ENCODE measurements at regions not wholly inside any gene's neighbourhood (a gene's known extent, or its start where the extent isn't known, plus 50 kb on each side); places are given as distances from the start of the nearest gene placed in this dataset.
"Not testable (repeated sequence)": the region's sequence is repeated elsewhere in the genome, so short reads cannot be mapped to it uniquely, and the experiment has no call there.

GRCh38 chr12:115811045-115811444 lies 466.4 kb downstream of the MED13L start:
- DNase-seq (ENCODE audit: low read depth in 2 of 2): no peak

DNA sequence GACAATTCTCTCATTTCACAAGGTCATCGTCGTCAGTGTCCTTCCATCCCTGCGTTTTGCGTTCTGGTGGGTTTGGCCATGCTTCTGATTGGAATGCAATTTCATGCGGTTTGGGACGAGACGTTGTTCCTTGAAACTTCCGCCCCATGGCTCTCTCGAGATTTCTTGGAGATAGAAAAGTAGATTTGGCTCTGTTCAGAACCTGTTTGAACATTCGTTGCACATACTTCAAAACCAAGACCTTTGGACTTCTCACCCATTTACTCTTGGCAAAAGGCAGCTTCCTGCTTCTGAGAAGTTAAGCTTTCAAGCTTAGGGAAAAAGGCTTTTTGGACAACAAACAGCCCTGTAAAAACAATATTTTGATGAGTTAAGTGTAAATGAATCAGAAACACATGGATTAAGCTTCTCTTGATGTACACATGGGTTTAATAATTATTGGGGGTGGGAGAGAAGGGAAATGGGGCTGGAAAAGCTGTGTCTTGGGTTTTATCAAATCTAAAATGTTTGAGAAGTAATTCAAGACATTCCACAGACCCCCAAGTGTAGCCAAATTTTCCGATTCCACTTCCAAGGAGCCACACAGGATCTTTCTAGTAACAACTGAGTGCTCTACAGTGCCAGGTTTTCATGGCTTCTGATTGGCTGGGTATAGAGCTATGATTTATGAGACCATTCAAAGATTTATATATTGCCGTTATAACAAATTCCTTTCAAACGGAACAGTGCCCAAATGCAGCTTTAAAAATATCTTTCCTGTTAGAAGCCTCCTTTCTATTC lies 467.2 kb downstream of the MED13L start:
- no peak for DNase-seq (ENCODE audit: low read depth in 2 of 2)

- DNase-seq (ENCODE audit: low read depth in 2 of 2): no peak
Measured at GRCh38 chr12:115806000-115806399, 471.5 kb downstream of the MED13L start.

- DNase-seq (ENCODE audit: low read depth in 2 of 2): no peak
Measured at GRCh38 chr12:115802767-115803166, 474.7 kb downstream of the MED13L start.

GRCh38 chr12:115801871-115802270 lies 475.6 kb downstream of the MED13L start:
- no peak for DNase-seq (ENCODE audit: low read depth in 2 of 2)

- no peak for DNase-seq (ENCODE audit: low read depth in 2 of 2)
Measured at GRCh38 chr12:115799610-115800009, 477.9 kb downstream of the MED13L start.

DNA sequence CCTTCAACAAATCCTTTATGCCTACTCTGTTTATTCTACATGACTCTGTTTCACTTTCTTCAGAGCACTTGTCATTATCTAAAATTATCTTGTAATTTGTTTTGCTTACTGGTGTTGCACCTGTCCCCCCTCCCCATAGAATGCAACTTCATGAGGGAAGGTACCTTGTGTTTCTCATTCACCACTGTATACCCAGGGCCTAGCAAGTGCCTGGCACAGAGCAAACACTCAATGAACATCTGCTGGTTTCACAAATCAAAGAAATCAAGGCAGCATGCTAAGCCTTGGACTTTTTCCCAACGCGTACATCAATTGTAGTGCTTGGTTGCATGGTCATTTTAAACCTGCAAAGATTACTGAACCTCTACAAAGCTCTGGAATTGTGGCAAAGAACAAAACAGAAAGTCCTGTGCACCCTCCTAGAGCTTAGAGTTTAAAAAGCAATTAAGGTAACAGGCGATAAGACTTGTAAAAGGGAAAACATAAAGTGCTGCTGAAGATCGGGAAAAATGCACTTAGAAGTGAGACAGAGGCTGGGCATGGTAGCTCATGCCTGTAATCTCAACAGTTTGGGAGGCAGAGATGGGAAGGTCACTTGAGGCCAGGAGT lies 479.1 kb downstream of the MED13L start:
- no peak for DNase-seq (ENCODE audit: low read depth in 2 of 2)

GRCh38 chr12:115794659-115795081 lies 482.8 kb downstream of the MED13L start:
- DNase-seq (ENCODE audit: low read depth in 2 of 2): no peak

DNA sequence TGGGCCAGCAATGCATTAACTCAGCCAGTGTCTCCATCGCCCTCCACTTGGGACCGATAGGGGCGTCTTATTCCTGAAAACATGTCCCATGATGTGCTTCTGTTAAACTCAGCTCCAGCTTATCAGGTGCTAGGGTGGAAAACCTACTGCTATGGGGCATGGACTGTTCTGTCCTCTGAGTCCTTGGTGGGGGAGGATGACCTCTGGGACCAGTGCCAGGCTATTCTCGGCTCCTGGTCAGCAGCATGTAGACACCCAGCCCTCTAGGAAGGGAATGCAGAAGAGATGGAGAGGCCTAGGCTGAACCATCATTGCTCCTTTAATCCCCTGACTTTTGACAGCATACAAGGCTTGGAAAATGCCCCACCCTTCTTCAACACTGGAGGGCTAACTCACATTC lies 486.2 kb downstream of the MED13L start:
- no peak for DNase-seq (ENCODE audit: low read depth in 2 of 2)

DNA sequence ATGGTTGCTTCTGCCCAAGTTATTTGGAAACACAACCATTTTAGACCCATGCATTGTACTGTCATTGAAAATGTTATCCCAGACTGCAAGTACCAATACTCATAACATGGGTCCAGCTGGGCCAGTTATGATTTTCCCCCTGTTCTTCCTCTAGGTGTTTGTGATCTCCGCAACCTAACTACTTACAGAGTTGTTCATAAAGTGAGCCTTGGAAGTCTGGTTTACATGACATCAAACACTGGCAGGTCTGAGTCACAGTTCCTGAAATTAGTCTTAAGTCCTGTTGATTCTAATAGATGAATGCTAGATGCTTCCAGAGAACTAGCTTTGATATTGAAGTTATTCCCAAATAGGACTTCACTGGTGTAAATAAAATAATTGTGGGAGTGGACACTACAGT lies 487.0 kb downstream of the MED13L start:
- no peak for DNase-seq (ENCODE audit: low read depth in 2 of 2)

GRCh38 chr12:115786490-115786889 lies 491.0 kb downstream of the MED13L start:
- not testable (repeated sequence) for DNase-seq (ENCODE audit: low read depth in 2 of 2)

- DNase-seq (ENCODE audit: low read depth in 2 of 2): no peak
Measured at GRCh38 chr12:115785548-115785947, 491.9 kb downstream of the MED13L start.

GRCh38 chr12:115776399-115776798 lies 501.1 kb downstream of the MED13L start:
- DNase-seq (ENCODE audit: low read depth in 2 of 2): no peak

DNA sequence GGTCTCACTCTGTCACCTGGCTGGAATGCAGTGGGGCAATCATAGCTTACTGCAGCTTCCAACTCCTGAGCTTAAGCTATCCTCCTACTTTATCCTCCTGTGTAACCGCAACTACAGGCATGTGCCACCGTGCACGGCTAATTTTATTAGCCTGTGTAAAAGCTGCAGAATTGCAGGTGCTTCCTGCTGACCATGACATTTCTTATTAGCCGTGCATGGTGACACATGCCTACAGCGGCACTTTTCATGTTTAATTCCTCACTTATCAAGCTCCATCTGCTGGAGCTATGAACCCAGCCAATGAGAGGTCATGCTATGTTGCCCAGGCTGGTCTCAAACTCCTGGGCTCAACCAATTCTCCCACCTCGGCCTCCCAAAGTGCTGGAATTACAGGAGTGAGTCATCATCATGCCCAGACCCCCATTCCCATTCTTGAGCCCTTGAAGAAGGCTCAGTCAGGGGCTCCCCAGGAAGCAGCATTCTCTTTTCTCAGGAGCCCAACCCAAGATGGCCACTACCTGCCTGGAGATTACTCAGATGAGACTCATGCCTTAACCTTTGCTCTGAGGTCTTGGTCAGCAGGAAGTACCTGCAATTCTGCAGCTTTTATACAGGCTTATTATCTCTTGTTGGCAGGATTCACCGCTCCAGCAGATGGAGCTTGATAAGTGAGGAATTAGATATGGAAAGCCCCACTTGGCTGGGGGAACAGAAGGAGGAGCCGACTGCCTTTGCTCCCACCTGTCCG lies 503.2 kb downstream of the MED13L start:
- no peak for DNase-seq (ENCODE audit: low read depth in 2 of 2)

GRCh38 chr12:115771601-115772000 lies 505.9 kb downstream of the MED13L start:
- DNase-seq (ENCODE audit: low read depth in 2 of 2): no peak

- no peak for DNase-seq (ENCODE audit: low read depth in 2 of 2)
Measured at GRCh38 chr12:115771065-115771464, 506.4 kb downstream of the MED13L start.

DNA sequence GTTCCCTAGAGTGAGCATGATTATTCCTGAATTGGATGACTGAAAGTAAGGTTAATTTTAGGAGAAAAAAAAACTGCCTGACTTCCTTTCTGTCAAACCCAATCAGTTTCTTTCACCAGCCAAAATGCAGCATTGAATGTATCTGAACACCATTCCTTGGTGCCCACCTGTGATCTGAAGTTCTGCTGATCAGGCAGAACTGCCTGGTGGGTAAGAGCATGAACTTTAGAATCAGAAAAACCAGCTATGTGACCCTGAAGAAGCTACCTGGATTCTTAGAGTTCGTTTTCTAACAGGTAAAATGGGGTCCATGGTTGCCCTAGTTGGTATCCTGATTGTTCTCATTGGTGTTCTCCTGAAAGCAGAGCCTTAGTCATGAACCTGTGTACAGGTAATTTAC lies 506.9 kb downstream of the MED13L start:
- no peak for DNase-seq (ENCODE audit: low read depth in 2 of 2)

- DNase-seq (ENCODE audit: low read depth in 2 of 2): no peak
Measured at GRCh38 chr12:115767916-115768315, 509.6 kb downstream of the MED13L start.

DNA sequence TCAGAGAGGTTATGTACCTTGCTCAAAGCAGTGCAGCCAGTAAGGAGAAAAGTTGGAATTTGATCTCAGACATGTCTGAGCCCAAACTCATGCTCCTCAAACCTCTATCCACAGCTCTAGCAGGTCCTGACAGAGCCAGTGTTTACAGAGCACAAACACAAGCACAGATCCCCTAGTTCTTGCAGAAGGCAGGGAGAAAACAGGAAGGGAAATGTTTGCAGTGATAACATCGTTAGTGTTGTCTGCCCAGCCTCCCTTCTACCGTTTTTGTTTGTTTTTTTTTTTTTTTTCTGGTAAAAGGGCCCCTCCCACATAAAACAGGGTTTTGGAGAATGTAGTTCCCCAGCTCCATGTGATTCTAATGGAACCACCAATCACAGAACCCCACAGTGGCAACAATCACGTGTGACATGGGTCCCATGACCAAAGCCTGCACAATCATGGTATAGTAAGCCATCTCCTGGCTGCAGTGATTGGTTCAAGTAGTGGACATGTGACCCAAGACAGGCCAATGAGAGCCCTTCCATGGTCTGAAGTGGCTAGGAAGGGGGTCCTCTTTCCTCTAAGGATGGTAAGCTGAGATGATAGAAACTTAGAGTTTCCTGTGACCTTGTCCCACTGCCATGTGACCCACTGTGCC lies 513.4 kb downstream of the MED13L start:
- no peak for DNase-seq (ENCODE audit: low read depth in 2 of 2)

DNA sequence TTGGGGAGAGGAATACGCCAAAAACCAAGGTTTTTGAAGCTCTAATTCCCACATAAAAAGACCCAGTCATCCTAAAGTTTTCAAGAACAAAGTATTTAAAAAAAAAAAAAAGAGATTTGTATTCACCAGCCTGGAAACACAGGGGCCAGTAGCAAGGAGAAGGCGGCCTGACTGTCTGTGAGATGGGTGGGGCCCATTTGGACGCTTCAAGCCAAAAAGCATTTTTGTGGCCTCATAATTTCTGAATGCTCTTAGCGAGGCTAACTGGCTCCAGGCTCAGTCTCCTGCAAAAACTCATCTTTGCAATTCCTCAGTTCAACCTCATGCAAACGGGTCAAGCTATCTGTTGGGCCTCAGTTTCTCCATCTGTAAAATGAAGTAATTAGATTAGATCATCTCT lies 514.1 kb downstream of the MED13L start:
- DNase-seq (ENCODE audit: low read depth in 2 of 2): no peak

GRCh38 chr12:115762936-115763335 lies 514.6 kb downstream of the MED13L start:
- no peak for DNase-seq (ENCODE audit: low read depth in 2 of 2)

DNA sequence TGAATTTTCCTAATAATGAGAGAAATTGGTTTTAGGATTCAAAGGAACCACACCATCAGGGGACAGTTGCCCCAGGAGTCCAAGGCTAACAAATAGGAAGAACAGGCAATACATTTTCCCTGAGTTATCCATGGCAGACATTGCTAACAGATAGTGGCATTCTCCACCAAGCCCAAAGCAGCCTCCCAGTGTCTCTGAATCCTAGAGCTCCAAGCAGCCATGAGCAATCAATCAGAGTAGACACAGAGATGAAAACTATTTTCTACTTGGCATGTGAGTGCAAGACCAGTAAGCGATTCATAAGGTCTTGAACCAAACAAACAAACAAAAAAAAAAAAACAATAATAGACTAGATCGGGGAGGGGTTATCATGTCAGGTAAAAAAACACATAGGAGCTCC lies 515.7 kb downstream of the MED13L start:
- no peak for DNase-seq (ENCODE audit: low read depth in 2 of 2)

All from stimulated activated CD4-positive, alpha-beta T cell treated with anti-CD3 and anti-CD28 coated beads, Interleukin-15, amount 100 ng/mL, for 48 hours (primary cell).